ENCODE measurements at regions not wholly inside any gene's neighbourhood (a gene's known extent, or its start where the extent isn't known, plus 50 kb on each side); places are given as distances from the start of the nearest gene placed in this dataset.

DNA sequence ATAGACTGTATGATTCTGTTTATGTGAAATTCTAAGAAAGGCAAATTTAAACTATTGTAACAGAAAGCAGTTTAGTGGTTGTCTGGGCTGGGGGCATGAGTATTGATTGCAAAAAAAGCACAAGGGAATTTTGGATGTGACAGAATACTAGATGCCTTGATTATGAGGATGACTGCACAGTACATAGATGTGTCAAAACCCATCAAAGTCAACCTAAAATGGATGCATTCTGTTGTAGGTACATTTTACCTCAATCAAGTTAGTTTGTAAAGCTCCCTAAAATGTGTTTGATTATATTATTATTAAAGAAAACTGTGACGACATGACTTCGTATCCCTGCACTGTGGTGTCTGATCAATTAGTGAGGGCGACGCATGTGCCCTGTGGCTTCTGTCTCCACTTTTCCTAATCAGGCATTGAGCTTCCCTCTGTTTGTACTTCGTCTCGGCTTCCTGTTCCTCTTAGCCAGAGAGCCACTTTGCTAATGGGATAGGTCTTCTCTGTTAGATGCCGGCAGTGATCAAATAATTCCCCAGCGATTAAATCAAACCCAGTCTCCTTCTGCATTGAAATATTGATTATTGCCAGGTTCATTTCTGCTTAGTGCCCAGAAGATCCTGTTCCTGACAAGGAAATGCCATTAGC lies 118.3 kb upstream of the GGTLC1 start:
- no peak overlapping the region for H3K27ac Mint-ChIP-seq (ENCODE audit: unreplicated experiment)
- no peak overlapping the region for H3K4me3 Mint-ChIP-seq (ENCODE audit: low read depth, unreplicated experiment)
- intact Hi-C loops (cut with micrococcal nuclease; ENCODE audit: unreplicated experiment) = no loop called here
- CTCF ChIA-PET = no interaction called here
- no TSS peak for BruUV-seq (replicated peaks)
- TF ChIP-seq, protein P1, sequence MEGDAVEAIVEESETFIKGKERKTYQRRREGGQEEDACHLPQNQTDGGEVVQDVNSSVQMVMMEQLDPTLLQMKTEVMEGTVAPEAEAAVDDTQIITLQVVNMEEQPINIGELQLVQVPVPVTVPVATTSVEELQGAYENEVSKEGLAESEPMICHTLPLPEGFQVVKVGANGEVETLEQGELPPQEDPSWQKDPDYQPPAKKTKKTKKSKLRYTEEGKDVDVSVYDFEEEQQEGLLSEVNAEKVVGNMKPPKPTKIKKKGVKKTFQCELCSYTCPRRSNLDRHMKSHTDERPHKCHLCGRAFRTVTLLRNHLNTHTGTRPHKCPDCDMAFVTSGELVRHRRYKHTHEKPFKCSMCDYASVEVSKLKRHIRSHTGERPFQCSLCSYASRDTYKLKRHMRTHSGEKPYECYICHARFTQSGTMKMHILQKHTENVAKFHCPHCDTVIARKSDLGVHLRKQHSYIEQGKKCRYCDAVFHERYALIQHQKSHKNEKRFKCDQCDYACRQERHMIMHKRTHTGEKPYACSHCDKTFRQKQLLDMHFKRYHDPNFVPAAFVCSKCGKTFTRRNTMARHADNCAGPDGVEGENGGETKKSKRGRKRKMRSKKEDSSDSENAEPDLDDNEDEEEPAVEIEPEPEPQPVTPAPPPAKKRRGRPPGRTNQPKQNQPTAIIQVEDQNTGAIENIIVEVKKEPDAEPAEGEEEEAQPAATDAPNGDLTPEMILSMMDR (IDR thresholded peaks at IDR 0.05; ENCODE audit: unreplicated experiment) = no peak
- no peaks in the 10 kb centered on the region for H3K27me3 Mint-ChIP-seq (ENCODE audit: unreplicated experiment)
- H3K36me3 Mint-ChIP-seq (ENCODE audit: insufficient read depth, unreplicated experiment) = no peaks in the 10 kb centered on the region
- no peaks in the 10 kb centered on the region for H3K4me1 Mint-ChIP-seq (ENCODE audit: low read depth, unreplicated experiment)
- no peaks in the 10 kb centered on the region for H3K9me3 Mint-ChIP-seq (ENCODE audit: low read depth, unreplicated experiment)
- no peak for DNase-seq

DNA sequence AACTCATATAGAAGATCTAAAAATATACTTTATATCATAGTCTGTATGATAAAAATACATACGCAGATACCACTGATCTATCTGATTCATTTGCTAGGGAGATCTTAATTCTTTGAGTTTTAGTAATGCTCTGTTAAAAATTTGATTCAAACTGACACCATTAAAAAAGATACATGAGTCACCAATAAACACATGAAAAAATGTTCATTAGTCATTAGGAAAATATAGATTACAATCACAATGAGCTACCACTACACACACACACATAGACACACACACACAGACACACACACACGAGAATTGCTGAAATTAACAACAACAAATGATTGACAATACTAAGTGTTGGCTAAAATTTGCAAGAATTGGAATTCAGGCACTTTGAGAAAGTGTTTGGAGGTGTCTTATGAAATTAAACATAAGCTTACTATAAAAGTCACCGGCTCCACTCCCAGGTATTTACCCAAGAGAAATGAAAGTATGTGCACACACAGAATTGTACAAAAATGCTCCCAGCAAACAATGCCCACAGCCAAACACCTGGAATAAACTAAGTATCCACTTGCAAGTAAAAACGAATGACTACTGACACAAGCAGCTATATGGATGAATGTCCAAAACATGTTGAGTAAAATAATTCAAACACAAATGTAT lies 117.7 kb upstream of the GGTLC1 start:
- Mint-ChIP-seq H3K27ac (ENCODE audit: unreplicated experiment) (no peak overlapping the region), H3K27me3 (ENCODE audit: unreplicated experiment) (no peaks in the 10 kb centered on the region), H3K36me3 (ENCODE audit: insufficient read depth, unreplicated experiment) (no peaks in the 10 kb centered on the region), H3K4me3 (ENCODE audit: low read depth, unreplicated experiment) (no peak overlapping the region), H3K9me3 (ENCODE audit: low read depth, unreplicated experiment) (no peaks in the 10 kb centered on the region), H3K4me1 (ENCODE audit: low read depth, unreplicated experiment) (no peaks in the 10 kb centered on the region)
- no peak for DNase-seq
- no TSS peak for BruUV-seq (replicated peaks)
- CTCF ChIA-PET = no interaction called here
- intact Hi-C loops (cut with micrococcal nuclease; ENCODE audit: unreplicated experiment) = no loop called here
- TF ChIP-seq, protein P1 (IDR thresholded peaks at IDR 0.05; ENCODE audit: unreplicated experiment) = no peak

DNA sequence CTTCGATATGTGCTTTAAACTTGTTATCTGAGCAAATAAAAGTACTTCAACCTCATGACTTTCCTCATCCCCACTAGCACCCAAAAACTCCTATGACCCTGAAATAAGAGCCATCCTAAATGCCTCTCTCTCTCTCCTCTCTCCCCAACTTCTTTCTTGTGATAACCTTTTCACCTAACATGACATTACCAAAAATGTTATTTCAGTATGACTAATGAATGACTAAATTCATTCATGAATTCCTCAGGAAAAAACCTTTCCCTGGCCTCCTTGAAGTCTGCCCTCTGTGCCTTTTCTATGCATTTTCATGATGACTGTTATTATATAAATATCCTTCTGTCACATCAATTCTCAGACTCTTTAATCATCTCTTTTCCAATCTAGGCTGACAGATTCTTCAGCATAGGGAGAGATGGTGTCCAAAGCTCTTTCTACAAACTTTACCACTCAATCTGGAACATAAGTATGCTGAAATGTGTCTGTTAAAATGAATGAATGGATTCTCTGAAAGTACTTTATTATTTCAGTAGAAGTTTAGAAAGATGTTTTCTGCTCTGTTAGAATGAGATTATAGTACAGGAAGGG lies 114.3 kb upstream of the GGTLC1 start:
- Mint-ChIP-seq H3K27ac (ENCODE audit: unreplicated experiment) (no peak overlapping the region), H3K36me3 (ENCODE audit: insufficient read depth, unreplicated experiment) (no peaks in the 10 kb centered on the region), H3K4me1 (ENCODE audit: low read depth, unreplicated experiment) (no peaks in the 10 kb centered on the region), H3K27me3 (ENCODE audit: unreplicated experiment) (no peaks in the 10 kb centered on the region), H3K9me3 (ENCODE audit: low read depth, unreplicated experiment) (no peaks in the 10 kb centered on the region), H3K4me3 (ENCODE audit: low read depth, unreplicated experiment) (no peak overlapping the region)
- TF ChIP-seq, protein P1 (IDR thresholded peaks at IDR 0.05; ENCODE audit: unreplicated experiment) = no peak
- no peak for DNase-seq
- BruUV-seq (replicated peaks) = no TSS peak
- intact Hi-C loops (cut with micrococcal nuclease; ENCODE audit: unreplicated experiment) = loop anchor here (5.0 kb wide), 1 partner anchor 814 kb away; no protein-coding TSS in a partner anchor
- CTCF ChIA-PET = no interaction called here

DNA sequence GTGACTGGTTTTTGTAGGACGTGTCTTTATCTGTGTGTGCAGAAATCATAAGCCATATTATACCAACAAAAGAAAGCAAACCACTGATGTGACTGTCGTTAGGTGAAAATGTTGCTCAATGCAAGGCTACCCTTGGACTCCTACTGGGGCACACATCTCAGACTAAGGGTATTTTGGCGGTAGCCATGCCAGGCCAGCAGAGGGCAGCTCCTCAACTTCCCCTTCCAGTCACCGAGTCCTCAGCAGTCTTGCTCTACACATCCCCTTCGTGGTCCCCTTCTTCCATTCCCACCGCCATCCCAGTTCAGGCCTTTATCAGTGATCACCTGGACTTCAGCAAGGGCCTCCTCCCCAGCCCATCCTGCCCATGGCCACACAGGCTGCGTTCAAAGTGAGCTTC lies 113.7 kb upstream of the GGTLC1 start:
- no peaks in the 10 kb centered on the region for H3K36me3 Mint-ChIP-seq (ENCODE audit: insufficient read depth, unreplicated experiment)
- BruUV-seq (replicated peaks) = no TSS peak
- no peak overlapping the region for H3K27ac Mint-ChIP-seq (ENCODE audit: unreplicated experiment)
- H3K9me3 Mint-ChIP-seq (ENCODE audit: low read depth, unreplicated experiment) = no peaks in the 10 kb centered on the region
- CTCF ChIA-PET = no interaction called here
- TF ChIP-seq, protein P1 (IDR thresholded peaks at IDR 0.05; ENCODE audit: unreplicated experiment) = no peak
- intact Hi-C loops (cut with micrococcal nuclease; ENCODE audit: unreplicated experiment) = loop anchor here (5.0 kb wide), 1 partner anchor 815 kb away; no protein-coding TSS in a partner anchor
- H3K4me1 Mint-ChIP-seq (ENCODE audit: low read depth, unreplicated experiment) = no peaks in the 10 kb centered on the region
- H3K4me3 Mint-ChIP-seq (ENCODE audit: low read depth, unreplicated experiment) = no peak overlapping the region
- DNase-seq = peak; percentile 6
- H3K27me3 Mint-ChIP-seq (ENCODE audit: unreplicated experiment) = peaks cover 4% of the 10 kb centered on the region
